ENCODE measurements at regions not wholly inside any gene's neighbourhood (a gene's known extent, or its start where the extent isn't known, plus 50 kb on each side); places are given as distances from the start of the nearest gene placed in this dataset.

DNA sequence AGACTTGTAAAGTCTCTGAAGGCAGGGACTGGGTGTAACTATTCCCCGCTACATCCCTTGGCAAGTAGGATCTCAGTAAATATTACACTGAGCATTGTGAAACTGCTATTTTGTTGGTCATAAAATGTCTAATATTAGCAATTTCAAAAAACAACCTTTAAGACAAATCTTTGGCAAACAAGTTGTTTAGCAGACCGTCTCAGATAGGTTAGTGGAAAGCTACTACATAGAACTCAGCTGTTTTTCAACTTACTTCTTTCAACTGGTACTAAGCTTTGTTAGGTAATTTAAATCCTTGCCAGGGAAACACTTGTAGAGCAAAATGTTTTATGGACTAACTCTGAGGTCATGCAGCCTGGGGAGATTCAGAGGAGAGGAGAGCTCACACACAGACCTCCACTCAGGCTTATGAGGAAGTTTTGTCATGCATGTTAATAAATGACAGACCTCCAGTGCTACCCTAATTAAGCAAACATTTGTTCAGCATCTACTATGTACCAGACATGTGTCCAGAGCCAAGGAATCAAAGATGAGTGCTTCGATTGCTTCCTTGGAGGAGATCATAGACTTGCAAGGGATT is 61.6 kb upstream of the STAC start:
- no peak for DNase-seq (ENCODE audit: extremely low spot score, unreplicated experiment)
- TF ChIP-seq, protein P1, sequence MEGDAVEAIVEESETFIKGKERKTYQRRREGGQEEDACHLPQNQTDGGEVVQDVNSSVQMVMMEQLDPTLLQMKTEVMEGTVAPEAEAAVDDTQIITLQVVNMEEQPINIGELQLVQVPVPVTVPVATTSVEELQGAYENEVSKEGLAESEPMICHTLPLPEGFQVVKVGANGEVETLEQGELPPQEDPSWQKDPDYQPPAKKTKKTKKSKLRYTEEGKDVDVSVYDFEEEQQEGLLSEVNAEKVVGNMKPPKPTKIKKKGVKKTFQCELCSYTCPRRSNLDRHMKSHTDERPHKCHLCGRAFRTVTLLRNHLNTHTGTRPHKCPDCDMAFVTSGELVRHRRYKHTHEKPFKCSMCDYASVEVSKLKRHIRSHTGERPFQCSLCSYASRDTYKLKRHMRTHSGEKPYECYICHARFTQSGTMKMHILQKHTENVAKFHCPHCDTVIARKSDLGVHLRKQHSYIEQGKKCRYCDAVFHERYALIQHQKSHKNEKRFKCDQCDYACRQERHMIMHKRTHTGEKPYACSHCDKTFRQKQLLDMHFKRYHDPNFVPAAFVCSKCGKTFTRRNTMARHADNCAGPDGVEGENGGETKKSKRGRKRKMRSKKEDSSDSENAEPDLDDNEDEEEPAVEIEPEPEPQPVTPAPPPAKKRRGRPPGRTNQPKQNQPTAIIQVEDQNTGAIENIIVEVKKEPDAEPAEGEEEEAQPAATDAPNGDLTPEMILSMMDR (IDR thresholded peaks at IDR 0.05): no peak
- Mint-ChIP-seq H3K27ac (ENCODE audit: unreplicated experiment) (no peak overlapping the region), H3K36me3 (ENCODE audit: unreplicated experiment) (no peaks in the 10 kb centered on the region), H3K27me3 (ENCODE audit: unreplicated experiment) (no peaks in the 10 kb centered on the region), H3K4me1 (ENCODE audit: unreplicated experiment) (no peaks in the 10 kb centered on the region), H3K9me3 (ENCODE audit: unreplicated experiment) (peaks cover 15% of the 10 kb centered on the region), H3K4me3 (ENCODE audit: unreplicated experiment) (no peak overlapping the region)

DNA sequence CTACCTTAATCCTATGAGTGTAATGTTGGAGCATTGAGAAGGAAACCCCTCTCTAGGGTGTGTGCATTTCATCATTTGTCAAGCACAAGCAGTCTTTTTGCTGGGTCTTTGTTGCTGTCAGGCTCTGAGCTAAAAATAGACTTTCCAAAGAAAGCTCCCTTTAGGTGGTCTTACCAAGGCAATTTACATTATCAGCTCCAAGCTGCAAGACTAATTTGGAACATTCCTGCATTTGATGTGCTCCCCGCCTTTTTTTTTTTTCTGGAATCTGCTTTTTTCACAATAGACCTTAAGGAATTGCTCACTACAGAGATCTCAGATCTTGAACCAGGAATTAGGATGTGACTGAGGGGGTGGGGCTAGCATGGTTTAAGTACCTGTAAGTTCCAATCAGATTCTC is 60.6 kb upstream of the STAC start:
- TF ChIP-seq, protein P1 (IDR thresholded peaks at IDR 0.05): no peak
- Mint-ChIP-seq H3K27ac (ENCODE audit: unreplicated experiment) (no peak overlapping the region), H3K9me3 (ENCODE audit: unreplicated experiment) (peaks cover 15% of the 10 kb centered on the region), H3K36me3 (ENCODE audit: unreplicated experiment) (no peaks in the 10 kb centered on the region), H3K4me1 (ENCODE audit: unreplicated experiment) (no peaks in the 10 kb centered on the region), H3K4me3 (ENCODE audit: unreplicated experiment) (no peak overlapping the region), H3K27me3 (ENCODE audit: unreplicated experiment) (no peaks in the 10 kb centered on the region)
- no peak for DNase-seq (ENCODE audit: extremely low spot score, unreplicated experiment)
